A549 (cell line): ENCODE measurements at regions not wholly inside any gene's neighbourhood (a gene's known extent, or its start where the extent isn't known, plus 50 kb on each side); places are given as distances from the start of the nearest gene placed in this dataset.

ENCODE experiments used
- EP300 ChIP-seq, 2 experiments: fragments of >200 bp; sonication (Bioruptor Twin); formaldehyde crosslinking; IDR thresholded peaks; 2 replicates in 1 of 2; 3 replicates in 1 of 2; pipeline ENCODE4 v1.6.1; 2016 to 2017
- RCOR1 ChIP-seq: fragments of 150-350 bp; IDR thresholded peaks from 2 replicates; pipeline ENCODE4 v1.6.1; 2014; ENCODE audit warnings: antibody characterized with exemption, low read length, low read depth
- TF ChIP-seq, protein P1 (sequence below): fragments of >200 bp; sonication (Bioruptor Twin); formaldehyde crosslinking; IDR thresholded peaks from 3 replicates; pipeline ENCODE4 v1.5.1; 2016
- TF ChIP-seq, protein P2 (sequence below): fragments of 200-600 bp; sonication (generic); IDR thresholded peaks from 2 replicates; pipeline ENCODE4 v1.6.1; 2016; ENCODE audit warnings: antibody characterized with exemption, mild to moderate bottlenecking, moderate library complexity

DNA sequence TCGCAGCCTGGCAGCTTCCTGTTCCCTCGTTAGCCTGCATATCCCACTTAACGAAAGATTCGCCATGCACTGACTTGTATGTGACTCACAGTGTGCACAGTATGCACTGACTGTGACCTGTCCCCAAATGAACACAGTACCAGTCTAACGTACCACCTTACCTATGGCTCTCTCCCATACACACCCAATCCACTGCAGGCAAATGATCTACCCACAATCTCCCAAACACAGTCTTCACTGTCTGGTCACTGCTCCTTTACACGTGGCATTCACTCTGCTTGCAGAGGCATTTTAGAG, 163.5 kb upstream of the EEA1 start:
- TF ChIP-seq RCOR1 (no peak), EP300 (IDR thresholded peaks at IDR 0.05) (no peak)
- TF ChIP-seq, protein P1, sequence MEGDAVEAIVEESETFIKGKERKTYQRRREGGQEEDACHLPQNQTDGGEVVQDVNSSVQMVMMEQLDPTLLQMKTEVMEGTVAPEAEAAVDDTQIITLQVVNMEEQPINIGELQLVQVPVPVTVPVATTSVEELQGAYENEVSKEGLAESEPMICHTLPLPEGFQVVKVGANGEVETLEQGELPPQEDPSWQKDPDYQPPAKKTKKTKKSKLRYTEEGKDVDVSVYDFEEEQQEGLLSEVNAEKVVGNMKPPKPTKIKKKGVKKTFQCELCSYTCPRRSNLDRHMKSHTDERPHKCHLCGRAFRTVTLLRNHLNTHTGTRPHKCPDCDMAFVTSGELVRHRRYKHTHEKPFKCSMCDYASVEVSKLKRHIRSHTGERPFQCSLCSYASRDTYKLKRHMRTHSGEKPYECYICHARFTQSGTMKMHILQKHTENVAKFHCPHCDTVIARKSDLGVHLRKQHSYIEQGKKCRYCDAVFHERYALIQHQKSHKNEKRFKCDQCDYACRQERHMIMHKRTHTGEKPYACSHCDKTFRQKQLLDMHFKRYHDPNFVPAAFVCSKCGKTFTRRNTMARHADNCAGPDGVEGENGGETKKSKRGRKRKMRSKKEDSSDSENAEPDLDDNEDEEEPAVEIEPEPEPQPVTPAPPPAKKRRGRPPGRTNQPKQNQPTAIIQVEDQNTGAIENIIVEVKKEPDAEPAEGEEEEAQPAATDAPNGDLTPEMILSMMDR, result no peak
- TF ChIP-seq, protein P2, sequence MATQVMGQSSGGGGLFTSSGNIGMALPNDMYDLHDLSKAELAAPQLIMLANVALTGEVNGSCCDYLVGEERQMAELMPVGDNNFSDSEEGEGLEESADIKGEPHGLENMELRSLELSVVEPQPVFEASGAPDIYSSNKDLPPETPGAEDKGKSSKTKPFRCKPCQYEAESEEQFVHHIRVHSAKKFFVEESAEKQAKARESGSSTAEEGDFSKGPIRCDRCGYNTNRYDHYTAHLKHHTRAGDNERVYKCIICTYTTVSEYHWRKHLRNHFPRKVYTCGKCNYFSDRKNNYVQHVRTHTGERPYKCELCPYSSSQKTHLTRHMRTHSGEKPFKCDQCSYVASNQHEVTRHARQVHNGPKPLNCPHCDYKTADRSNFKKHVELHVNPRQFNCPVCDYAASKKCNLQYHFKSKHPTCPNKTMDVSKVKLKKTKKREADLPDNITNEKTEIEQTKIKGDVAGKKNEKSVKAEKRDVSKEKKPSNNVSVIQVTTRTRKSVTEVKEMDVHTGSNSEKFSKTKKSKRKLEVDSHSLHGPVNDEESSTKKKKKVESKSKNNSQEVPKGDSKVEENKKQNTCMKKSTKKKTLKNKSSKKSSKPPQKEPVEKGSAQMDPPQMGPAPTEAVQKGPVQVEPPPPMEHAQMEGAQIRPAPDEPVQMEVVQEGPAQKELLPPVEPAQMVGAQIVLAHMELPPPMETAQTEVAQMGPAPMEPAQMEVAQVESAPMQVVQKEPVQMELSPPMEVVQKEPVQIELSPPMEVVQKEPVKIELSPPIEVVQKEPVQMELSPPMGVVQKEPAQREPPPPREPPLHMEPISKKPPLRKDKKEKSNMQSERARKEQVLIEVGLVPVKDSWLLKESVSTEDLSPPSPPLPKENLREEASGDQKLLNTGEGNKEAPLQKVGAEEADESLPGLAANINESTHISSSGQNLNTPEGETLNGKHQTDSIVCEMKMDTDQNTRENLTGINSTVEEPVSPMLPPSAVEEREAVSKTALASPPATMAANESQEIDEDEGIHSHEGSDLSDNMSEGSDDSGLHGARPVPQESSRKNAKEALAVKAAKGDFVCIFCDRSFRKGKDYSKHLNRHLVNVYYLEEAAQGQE, result no peak
